ENCODE measurements at regions not wholly inside any gene's neighbourhood (a gene's known extent, or its start where the extent isn't known, plus 50 kb on each side); places are given as distances from the start of the nearest gene placed in this dataset.

GRCh38 chr7:115260381-115260780 lies 338.5 kb downstream of the MDFIC start:
- ChIA-PET POLR2A (no interaction called here), CTCF (interaction anchor here (0.6 kb wide), 1 partner anchor 401 kb away, joined by 3 read pairs; no protein-coding TSS in a partner anchor)
- H3K4me3 ChIP-seq (ENCODE audit: low read depth, low read length) = no peak overlapping the region
- no peaks in the 10 kb centered on the region for H3K36me3 ChIP-seq (ENCODE audit: control insufficient read depth in 2 of 2, insufficient read depth in 1 of 2, low read length in 2 of 2)
- TF ChIP-seq ZNF548 (tag by site-specific recombination; IDR thresholded peaks at IDR 0.05) = no peak
- no peak for TF ChIP-seq ZNF639 (tag by site-specific recombination; IDR thresholded peaks at IDR 0.05)
- TF ChIP-seq, protein P1, sequence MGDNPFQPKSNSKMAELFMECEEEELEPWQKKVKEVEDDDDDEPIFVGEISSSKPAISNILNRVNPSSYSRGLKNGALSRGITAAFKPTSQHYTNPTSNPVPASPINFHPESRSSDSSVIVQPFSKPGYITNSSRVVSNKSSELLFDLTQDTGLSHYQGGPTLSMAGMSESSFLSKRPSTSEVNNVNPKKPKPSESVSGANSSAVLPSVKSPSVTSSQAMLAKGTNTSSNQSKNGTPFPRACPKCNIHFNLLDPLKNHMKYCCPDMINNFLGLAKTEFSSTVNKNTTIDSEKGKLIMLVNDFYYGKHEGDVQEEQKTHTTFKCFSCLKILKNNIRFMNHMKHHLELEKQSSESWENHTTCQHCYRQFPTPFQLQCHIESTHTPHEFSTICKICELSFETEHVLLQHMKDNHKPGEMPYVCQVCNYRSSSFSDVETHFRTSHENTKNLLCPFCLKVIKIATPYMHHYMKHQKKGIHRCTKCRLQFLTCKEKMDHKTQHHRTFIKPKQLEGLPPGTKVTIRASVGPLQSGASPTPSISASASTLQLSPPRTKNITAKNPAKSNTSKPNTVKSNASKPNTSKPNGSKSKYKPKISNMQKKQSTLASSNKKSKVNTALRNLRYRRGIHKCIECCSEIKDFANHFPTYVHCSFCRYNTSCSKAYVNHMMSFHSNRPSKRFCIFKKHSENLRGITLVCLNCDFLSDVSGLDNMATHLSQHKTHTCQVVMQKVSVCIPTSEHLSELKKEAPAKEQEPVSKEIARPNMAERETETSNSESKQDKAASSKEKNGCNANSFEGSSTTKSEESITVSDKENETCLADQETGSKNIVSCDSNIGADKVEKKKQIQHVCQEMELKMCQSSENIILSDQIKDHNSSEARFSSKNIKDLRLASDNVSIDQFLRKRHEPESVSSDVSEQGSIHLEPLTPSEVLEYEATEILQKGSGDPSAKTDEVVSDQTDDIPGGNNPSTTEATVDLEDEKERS (tag by site-specific recombination; IDR thresholded peaks at IDR 0.05) = no peak
- no peak for TF ChIP-seq ZFP3 (tag by site-specific recombination; IDR thresholded peaks at IDR 0.05; ENCODE audit: low read depth)
- TF ChIP-seq ZNF112 (tag by site-specific recombination; IDR thresholded peaks at IDR 0.05) = no peak
- TF ChIP-seq MZF1 (tag by site-specific recombination; IDR thresholded peaks at IDR 0.05; ENCODE audit: borderline replicate concordance) = no peak
- no peak for TF ChIP-seq EGR2 (tag by site-specific recombination; IDR thresholded peaks at IDR 0.05; ENCODE audit: low read depth)
- no peak for TF ChIP-seq ZNF354C (tag by site-specific recombination; IDR thresholded peaks at IDR 0.05; ENCODE audit: borderline replicate concordance, low read depth)
- TF ChIP-seq ZBTB8A (tag by site-specific recombination; IDR thresholded peaks at IDR 0.05) = no peak
- TF ChIP-seq ZNF394 (tag by site-specific recombination; IDR thresholded peaks at IDR 0.05; ENCODE audit: borderline replicate concordance) = no peak
- no peak for TF ChIP-seq KLF1 (tag by site-specific recombination; IDR thresholded peaks at IDR 0.05)
- no peak for TF ChIP-seq ZNF24 (tag by site-specific recombination; IDR thresholded peaks at IDR 0.05)
- no peak for TF ChIP-seq SP2 (tag by site-specific recombination; IDR thresholded peaks at IDR 0.05)
- no peak overlapping the region for H3K27ac ChIP-seq (ENCODE audit: extremely low read depth, low read depth, low read length)
- no peaks in the 10 kb centered on the region for H3K4me1 ChIP-seq (ENCODE audit: control insufficient read depth, insufficient read depth, low read length)
- H3K9me3 ChIP-seq (ENCODE audit: control insufficient read depth, insufficient read depth, low read depth, low read length) = no peaks in the 10 kb centered on the region

DNA sequence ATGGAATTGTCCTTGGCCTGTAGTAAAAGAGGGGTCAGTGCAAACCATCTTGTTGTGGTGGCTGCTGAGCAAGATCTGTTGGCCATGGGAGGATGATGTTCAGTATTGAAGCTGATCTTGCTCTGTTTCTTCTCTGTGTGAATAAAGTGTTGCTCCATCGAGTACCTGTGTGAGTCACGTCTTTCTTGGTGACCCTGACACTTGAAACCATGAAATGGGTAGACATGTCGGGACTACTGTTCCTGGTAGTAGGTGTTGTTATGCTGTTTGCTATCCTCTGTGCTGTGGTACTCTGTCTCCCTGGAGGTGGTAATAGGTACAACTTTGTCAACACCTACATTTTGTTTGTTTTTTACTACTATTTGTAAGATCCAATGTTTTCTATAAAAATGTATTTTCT lies 330.6 kb downstream of the MDFIC start:
- CTCF ChIA-PET = no interaction called here
- no peaks in the 10 kb centered on the region for H3K36me3 ChIP-seq (ENCODE audit: control insufficient read depth in 2 of 2, insufficient read depth in 1 of 2, low read length in 2 of 2)
- no peak overlapping the region for H3K4me3 ChIP-seq (ENCODE audit: low read depth, low read length)
- no peak overlapping the region for H3K27ac ChIP-seq (ENCODE audit: extremely low read depth, low read depth, low read length)
- POLR2A ChIA-PET = no interaction called here
- TF ChIP-seq MYNN (tag by site-specific recombination; IDR thresholded peaks at IDR 0.05; ENCODE audit: borderline replicate concordance) (no peak), ZNF292 (tag by site-specific recombination; IDR thresholded peaks at IDR 0.05; ENCODE audit: borderline replicate concordance, low read depth) (no peak), MZF1 (tag by site-specific recombination; IDR thresholded peaks at IDR 0.05; ENCODE audit: borderline replicate concordance) (no peak), SALL2 (tag by site-specific recombination; IDR thresholded peaks at IDR 0.05; ENCODE audit: borderline replicate concordance) (no peak), ZNF530 (tag by site-specific recombination; IDR thresholded peaks at IDR 0.05; ENCODE audit: low read depth) (no peak), ZNF621 (tag by site-specific recombination; IDR thresholded peaks at IDR 0.05) (no peak), ZBTB21 (tag by site-specific recombination; IDR thresholded peaks at IDR 0.05) (no peak), ZNF791 (tag by site-specific recombination; IDR thresholded peaks at IDR 0.05) (no peak), TRIM28 (IDR thresholded peaks at IDR 0.05; ENCODE audit: borderline replicate concordance, low read length) (no peak), ZNF211 (tag by site-specific recombination; IDR thresholded peaks at IDR 0.05; ENCODE audit: low read depth) (no peak), ZNF623 (tag by site-specific recombination; IDR thresholded peaks at IDR 0.05) (no peak)
- TF ChIP-seq, protein P2, sequence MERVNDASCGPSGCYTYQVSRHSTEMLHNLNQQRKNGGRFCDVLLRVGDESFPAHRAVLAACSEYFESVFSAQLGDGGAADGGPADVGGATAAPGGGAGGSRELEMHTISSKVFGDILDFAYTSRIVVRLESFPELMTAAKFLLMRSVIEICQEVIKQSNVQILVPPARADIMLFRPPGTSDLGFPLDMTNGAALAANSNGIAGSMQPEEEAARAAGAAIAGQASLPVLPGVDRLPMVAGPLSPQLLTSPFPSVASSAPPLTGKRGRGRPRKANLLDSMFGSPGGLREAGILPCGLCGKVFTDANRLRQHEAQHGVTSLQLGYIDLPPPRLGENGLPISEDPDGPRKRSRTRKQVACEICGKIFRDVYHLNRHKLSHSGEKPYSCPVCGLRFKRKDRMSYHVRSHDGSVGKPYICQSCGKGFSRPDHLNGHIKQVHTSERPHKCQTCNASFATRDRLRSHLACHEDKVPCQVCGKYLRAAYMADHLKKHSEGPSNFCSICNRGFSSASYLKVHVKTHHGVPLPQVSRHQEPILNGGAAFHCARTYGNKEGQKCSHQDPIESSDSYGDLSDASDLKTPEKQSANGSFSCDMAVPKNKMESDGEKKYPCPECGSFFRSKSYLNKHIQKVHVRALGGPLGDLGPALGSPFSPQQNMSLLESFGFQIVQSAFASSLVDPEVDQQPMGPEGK (tag by site-specific recombination; IDR thresholded peaks at IDR 0.05) = no peak
- H3K9me3 ChIP-seq (ENCODE audit: control insufficient read depth, insufficient read depth, low read depth, low read length) = no peaks in the 10 kb centered on the region
- H3K4me1 ChIP-seq (ENCODE audit: control insufficient read depth, insufficient read depth, low read length) = no peaks in the 10 kb centered on the region
